ENCODE measurements at regions not wholly inside any gene's neighbourhood (a gene's known extent, or its start where the extent isn't known, plus 50 kb on each side); places are given as distances from the start of the nearest gene placed in this dataset.

DNA sequence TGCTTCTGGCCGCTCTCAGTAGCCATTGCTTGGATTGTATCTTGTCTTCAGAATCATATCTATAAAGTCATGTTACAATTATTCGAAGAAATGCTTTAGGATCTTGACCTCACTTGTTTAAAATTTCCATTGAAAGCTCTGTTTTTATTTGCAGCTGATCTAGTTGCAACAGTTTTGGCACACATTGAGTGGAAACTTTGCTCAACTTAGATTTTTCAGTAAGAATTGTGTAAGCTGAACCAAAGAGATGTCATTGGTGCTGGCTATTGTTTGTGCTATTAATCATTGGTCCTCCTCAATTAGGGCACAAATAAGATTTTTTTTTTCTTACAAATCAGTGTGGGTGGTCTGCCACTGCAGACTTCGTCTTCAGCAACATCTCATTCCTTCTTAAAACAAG, 649.2 kb downstream of the MMUT start:
- Mint-ChIP-seq H3K36me3 (ENCODE audit: insufficient read depth in 1 of 3, low read depth in 3 of 3) (no peaks in the 10 kb centered on the region), H3K27me3 (ENCODE audit: low read depth) (no peaks in the 10 kb centered on the region)
- no CpG with 5 or more reads among the region's 3 CpGs for WGBS (ENCODE audit: extremely low coverage, insufficient read length, low lambda C conversion rate)

More for the DNA sequence above, 649.2 kb downstream of the MMUT start:
- H3K18ac ChIP-seq (ENCODE audit: insufficient read length, low read depth, low read length), result no peak overlapping the region
- Mint-ChIP-seq H3K9me3 (no peaks in the 10 kb centered on the region), H3K4me3 (no peak overlapping the region), H3K27ac (no peak overlapping the region), H3K4me1 (0 out of 4 replicates have a peak, but pooled peaks cover 0 to 2% of the 10 kb centered on the region in 2 experiments)
- no peak overlapping the region for H3K56ac ChIP-seq (ENCODE audit: insufficient read length, low read depth, low read length)
- no peak overlapping the region for H4K5ac ChIP-seq (ENCODE audit: insufficient read length, low read depth, low read length)
- H3K27me3 ChIP-seq (ENCODE audit: insufficient read depth, low read length), result no peaks in the 10 kb centered on the region
- no peak overlapping the region for H2BK120ac ChIP-seq (ENCODE audit: low read depth, low read length, poor library complexity, severe bottlenecking)
- TF ChIP-seq CTCF (conservative IDR thresholded peaks at IDR 0.05), result no peak
- no peak overlapping the region for H4K8ac ChIP-seq (replicated peaks; ENCODE audit: insufficient read length, low read depth, low read length)
- H3K14ac ChIP-seq (ENCODE audit: insufficient read depth, low read length), result no peak overlapping the region
- no peak overlapping the region for H3K27ac ChIP-seq (ENCODE audit: insufficient read length, low read depth, low read length)
- H4K20me1 ChIP-seq (ENCODE audit: control insufficient read depth, insufficient read depth, insufficient read length), result no peaks in the 10 kb centered on the region
- H2BK15ac ChIP-seq (ENCODE audit: low read depth, low read length), result no peak overlapping the region
- H2BK20ac ChIP-seq (ENCODE audit: low read depth, low read length, poor library complexity, severe bottlenecking), result no peak overlapping the region
- H3K4ac ChIP-seq (ENCODE audit: low read depth, low read length), result no peak overlapping the region
- no peaks in the 10 kb centered on the region for H3K9me3 ChIP-seq (ENCODE audit: control insufficient read depth, low read depth, low read length)
- H3K4me1 ChIP-seq (ENCODE audit: insufficient read depth, low read length), result no peaks in the 10 kb centered on the region
- no peak overlapping the region for H2BK5ac ChIP-seq (ENCODE audit: insufficient read length, low read length)
- no peak overlapping the region for H2AK5ac ChIP-seq (ENCODE audit: insufficient read length, low read length)
- no peak overlapping the region for H3T11ph ChIP-seq (ENCODE audit: low read length)
- no peak overlapping the region for H3K9ac ChIP-seq (ENCODE audit: extremely low read depth, insufficient read length, low read length)
- no peak overlapping the region for H4K91ac ChIP-seq (ENCODE audit: insufficient read length, low read depth, low read length)
- no peaks in the 10 kb centered on the region for H3K79me1 ChIP-seq (ENCODE audit: insufficient read depth, low read depth, low read length, poor library complexity, severe bottlenecking)
- H3K4me2 ChIP-seq (ENCODE audit: insufficient read depth, insufficient read length, low read length), result no peak overlapping the region
- no peak for DNase-seq
- no peaks in the 10 kb centered on the region for H3K79me2 ChIP-seq (ENCODE audit: insufficient read depth, low read length)
- H2AFZ ChIP-seq (ENCODE audit: low read length), result no peak overlapping the region
- H3K23ac ChIP-seq (ENCODE audit: insufficient read length, low read depth, low read length), result no peak overlapping the region
- no peak overlapping the region for H2BK12ac ChIP-seq (ENCODE audit: insufficient read length, low read depth, low read length)
- H3K23me2 ChIP-seq (ENCODE audit: insufficient read length, low read depth, low read length, poor library complexity, severe bottlenecking), result no peaks in the 10 kb centered on the region

Measured in H9 (cell line).